ENCODE measurements at regions not wholly inside any gene's neighbourhood (a gene's known extent, or its start where the extent isn't known, plus 50 kb on each side); places are given as distances from the start of the nearest gene placed in this dataset.

- Histone ChIP-seq H3K9me1 (ENCODE audit: control insufficient read depth, extremely low read depth, insufficient read depth, low read length) (no peaks in the 10 kb centered on the region), H3K9me3 (ENCODE audit: control insufficient read depth, low read depth, low read length) (no peaks in the 10 kb centered on the region), H3K4me2 (ENCODE audit: control insufficient read depth, extremely low read depth, insufficient read depth, low read depth, low read length) (no peak overlapping the region), H3K36me3 (ENCODE audit: control insufficient read depth in 2 of 2, extremely low read depth in 1 of 2, insufficient read depth in 2 of 2, low read length in 2 of 2) (no peaks in the 10 kb centered on the region), H3K4me3 (ENCODE audit: control insufficient read depth in 2 of 3, extremely low read depth in 1 of 3, insufficient read depth in 2 of 3, low read depth in 1 of 3, low read length in 3 of 3) (no peak overlapping the region), H3K4me1 (ENCODE audit: control insufficient read depth, extremely low read depth, insufficient read depth, low read length) (peaks cover 12% of the 10 kb centered on the region), H3K27ac (ENCODE audit: control insufficient read depth, insufficient read depth, low read length) (no peak overlapping the region), H3K79me2 (ENCODE audit: control insufficient read depth, insufficient read depth, low read length) (no peaks in the 10 kb centered on the region), H3K27me3 (ENCODE audit: control insufficient read depth, extremely low read depth, insufficient read depth, low read length) (no peaks in the 10 kb centered on the region), H4K20me1 (ENCODE audit: control insufficient read depth, extremely low read depth, insufficient read depth, low read length) (no peaks in the 10 kb centered on the region), H2AFZ (ENCODE audit: control insufficient read depth, low read length) (no peak overlapping the region), H3K9ac (ENCODE audit: control insufficient read depth, extremely low read depth, insufficient read depth, low read length) (no peak overlapping the region)
- dilution Hi-C loops (cut with MboI; ENCODE audit: extremely low pct_ligation_motif_present, low sequenced_read_pairs) = no loop called here
- TF ChIP-seq EZH2 (IDR thresholded peaks at IDR 0.05; ENCODE audit: low read length) = no peak
- TF ChIP-seq CTCF (optimal IDR thresholded peaks at IDR 0.05 in 1 of 3, IDR thresholded peaks at IDR 0.05 in 1 of 3, conservative IDR thresholded peaks at IDR 0.05 in 1 of 3; ENCODE audit: extremely low read depth in 1 of 3, insufficient read depth in 2 of 3, low read length in 3 of 3) = no peak
- FAIRE-seq = no peak
- no peak for DNase-seq (ENCODE audit: low read depth, low spot score)
These were observed 122.3 kb upstream of the SLC44A3 start for GRCh38 chr1:94697839-94698238.

- Histone ChIP-seq H3K36me3 (ENCODE audit: control insufficient read depth in 2 of 2, extremely low read depth in 1 of 2, insufficient read depth in 2 of 2, low read length in 2 of 2) (no peaks in the 10 kb centered on the region), H2AFZ (ENCODE audit: control insufficient read depth, low read length) (no peak overlapping the region), H4K20me1 (ENCODE audit: control insufficient read depth, extremely low read depth, insufficient read depth, low read length) (no peaks in the 10 kb centered on the region), H3K4me2 (ENCODE audit: control insufficient read depth, extremely low read depth, insufficient read depth, low read depth, low read length) (no peak overlapping the region), H3K27me3 (ENCODE audit: control insufficient read depth, extremely low read depth, insufficient read depth, low read length) (no peaks in the 10 kb centered on the region), H3K79me2 (ENCODE audit: control insufficient read depth, insufficient read depth, low read length) (no peaks in the 10 kb centered on the region), H3K9me1 (ENCODE audit: control insufficient read depth, extremely low read depth, insufficient read depth, low read length) (no peaks in the 10 kb centered on the region), H3K4me3 (ENCODE audit: control insufficient read depth in 2 of 3, extremely low read depth in 1 of 3, insufficient read depth in 2 of 3, low read depth in 1 of 3, low read length in 3 of 3) (no peak overlapping the region), H3K9ac (ENCODE audit: control insufficient read depth, extremely low read depth, insufficient read depth, low read length) (no peak overlapping the region), H3K9me3 (ENCODE audit: control insufficient read depth, low read depth, low read length) (no peaks in the 10 kb centered on the region), H3K27ac (ENCODE audit: control insufficient read depth, insufficient read depth, low read length) (no peak overlapping the region), H3K4me1 (ENCODE audit: control insufficient read depth, extremely low read depth, insufficient read depth, low read length) (peaks cover 18% of the 10 kb centered on the region)
- no peak for TF ChIP-seq EZH2 (IDR thresholded peaks at IDR 0.05; ENCODE audit: low read length)
- TF ChIP-seq CTCF (optimal IDR thresholded peaks at IDR 0.05 in 1 of 3, IDR thresholded peaks at IDR 0.05 in 1 of 3, conservative IDR thresholded peaks at IDR 0.05 in 1 of 3; ENCODE audit: extremely low read depth in 1 of 3, insufficient read depth in 2 of 3, low read length in 3 of 3) = no peak
- no peak for DNase-seq (ENCODE audit: low read depth, low spot score)
- FAIRE-seq = no peak
- dilution Hi-C loops (cut with MboI; ENCODE audit: extremely low pct_ligation_motif_present, low sequenced_read_pairs) = no loop called here
These were observed 125.8 kb upstream of the SLC44A3 start for GRCh38 chr1:94694226-94694915.
